HEK293T (cell line): ENCODE measurements at regions not wholly inside any gene's neighbourhood (a gene's known extent, or its start where the extent isn't known, plus 50 kb on each side); places are given as distances from the start of the nearest gene placed in this dataset.

Experiments used
- BHLHE40 ChIP-seq: fragments of 450-650 bp; IDR thresholded peaks from 2 replicates; pipeline ENCODE4 v1.6.1; 2016; ENCODE audit warnings: mild to moderate bottlenecking, moderate library complexity, borderline replicate concordance
- CTBP1 ChIP-seq: fragments of 450-650 bp; IDR thresholded peaks from 2 replicates; pipeline ENCODE4 v1.6.1; 2016; ENCODE audit warnings: borderline replicate concordance
- ELF4 ChIP-seq: fragments of 450-650 bp; IDR thresholded peaks from 2 replicates; pipeline ENCODE4 v1.6.1; 2017; ENCODE audit warnings: antibody characterized with exemption
- FOXA1 ChIP-seq: fragments of 450-650 bp; IDR thresholded peaks from 2 replicates; pipeline ENCODE4 v1.6.1; 2016; ENCODE audit warnings: mild to moderate bottlenecking
- FOXK2 ChIP-seq: fragments of 450-650 bp; IDR thresholded peaks from 2 replicates; pipeline ENCODE4 v1.6.1; 2016; ENCODE audit warnings: mild to moderate bottlenecking
- FOXM1 ChIP-seq: fragments of 450-650 bp; IDR thresholded peaks from 2 replicates; pipeline ENCODE4 v1.6.1; 2017; ENCODE audit warnings: mild to moderate bottlenecking, borderline replicate concordance
- NFRKB ChIP-seq: fragments of 450-650 bp; IDR thresholded peaks from 2 replicates; pipeline ENCODE4 v1.6.1; 2016; ENCODE audit warnings: mild to moderate bottlenecking, moderate library complexity
- SUZ12 ChIP-seq: fragments of 450-650 bp; IDR thresholded peaks from 2 replicates; pipeline ENCODE4 v1.6.1; 2016; ENCODE audit warnings: mild to moderate bottlenecking
- TARDBP ChIP-seq: fragments of 450-650 bp; IDR thresholded peaks from 2 replicates; pipeline ENCODE4 v1.6.1; 2016
- ZNF384 ChIP-seq: fragments of 450-650 bp; IDR thresholded peaks from 2 replicates; pipeline ENCODE4 v1.6.1; 2016

DNA sequence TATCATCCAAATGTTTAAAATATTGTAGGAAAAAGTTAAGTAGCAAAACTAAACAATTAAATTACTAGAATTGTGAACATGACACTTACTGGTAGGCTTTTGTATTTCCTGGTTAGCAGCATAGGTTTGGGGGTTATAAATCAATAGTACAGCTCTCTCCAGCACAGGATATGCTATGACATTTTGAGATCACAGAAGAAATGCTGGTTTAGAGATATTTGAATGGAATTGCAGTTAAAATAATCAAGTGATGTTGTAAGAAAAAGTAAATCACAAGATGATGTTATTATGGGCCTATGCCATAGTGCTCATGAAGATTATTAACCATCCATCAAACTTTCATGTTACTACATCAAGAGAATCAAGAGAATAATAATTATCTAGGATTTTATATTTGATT, 1079.9 kb upstream of the SLIT2 start:
- TF ChIP-seq TARDBP = no peak
- TF ChIP-seq FOXK2 = no peak
- no peak for TF ChIP-seq ELF4
- TF ChIP-seq BHLHE40 = no peak
- no peak for TF ChIP-seq FOXM1
- no peak for TF ChIP-seq FOXA1
- no peak for TF ChIP-seq CTBP1
- TF ChIP-seq SUZ12 = no peak
- TF ChIP-seq ZNF384 = no peak
- TF ChIP-seq NFRKB = no peak
